Activated naive CD4-positive, alpha-beta T cell treated with anti-CD3 and anti-CD28 coated beads, Interleukin-2, amount 50 U/mL, for 24 hours (primary cell): ENCODE measurements at regions not wholly inside any gene's neighbourhood (a gene's known extent, or its start where the extent isn't known, plus 50 kb on each side); places are given as distances from the start of the nearest gene placed in this dataset.
"Not testable (repeated sequence)": the region's sequence is repeated elsewhere in the genome, so short reads cannot be mapped to it uniquely, and the experiment has no call there.

ENCODE experiments used
- H3K27ac Mint-ChIP-seq: one replicate; pipeline ENCODE4 v1.8.0; 2021; ENCODE audit warnings: mild to moderate bottlenecking, mixed read lengths
- H3K27me3 Mint-ChIP-seq: one replicate; pipeline ENCODE4 v1.8.0; 2021; ENCODE audit warnings: mixed read lengths
- H3K36me3 Mint-ChIP-seq: one replicate; pipeline ENCODE4 v1.8.0; 2021; ENCODE audit warnings: mixed read lengths
- H3K4me1 Mint-ChIP-seq: one replicate; pipeline ENCODE4 v1.8.0; 2021; ENCODE audit warnings: mixed read lengths
- H3K4me3 Mint-ChIP-seq: one replicate; pipeline ENCODE4 v1.8.0; 2021; ENCODE audit warnings: mild to moderate bottlenecking, mixed read lengths
- H3K9me3 Mint-ChIP-seq: one replicate; pipeline ENCODE4 v1.8.0; 2021; ENCODE audit warnings: mixed read lengths

GRCh38 chr10:106078895-106079576 lies 1085.5 kb downstream of the SORCS1 start:
- Mint-ChIP-seq H3K9me3 (no peaks in the 10 kb centered on the region), H3K27ac (no peak overlapping the region), H3K4me3 (no peak overlapping the region), H3K4me1 (no peaks in the 10 kb centered on the region), H3K27me3 (peaks cover 1% of the 10 kb centered on the region), H3K36me3 (no peaks in the 10 kb centered on the region)

- Mint-ChIP-seq H3K9me3 (no peaks in the 10 kb centered on the region), H3K27ac (no peak overlapping the region), H3K36me3 (no peaks in the 10 kb centered on the region), H3K27me3 (peaks cover 1% of the 10 kb centered on the region), H3K4me1 (no peaks in the 10 kb centered on the region), H3K4me3 (no peak overlapping the region)
These were observed 1088.0 kb downstream of the SORCS1 start for GRCh38 chr10:106076496-106076895.

DNA sequence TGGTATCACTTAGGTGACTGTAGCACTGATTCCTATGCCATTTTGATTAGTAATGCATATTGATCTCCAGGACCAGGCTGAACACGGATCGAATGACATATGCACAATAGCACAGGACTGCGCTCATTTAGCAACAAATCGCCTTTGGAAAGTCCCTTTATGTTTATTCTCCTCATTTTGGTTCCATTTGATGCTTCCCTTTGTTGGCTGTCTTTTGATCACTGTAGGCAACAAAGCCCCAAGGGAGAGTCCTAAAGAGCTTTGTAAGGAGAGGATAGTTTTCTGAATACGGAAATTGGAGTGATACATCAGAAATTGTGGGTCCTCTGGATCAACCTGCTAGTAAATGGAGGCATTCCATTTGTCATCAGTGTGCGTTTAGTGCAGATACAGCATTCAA lies 1111.4 kb downstream of the SORCS1 start:
- H3K9me3 Mint-ChIP-seq, result no peaks in the 10 kb centered on the region
- no peaks in the 10 kb centered on the region for H3K4me1 Mint-ChIP-seq
- H3K27ac Mint-ChIP-seq, result no peak overlapping the region
- no peak overlapping the region for H3K4me3 Mint-ChIP-seq
- no peaks in the 10 kb centered on the region for H3K27me3 Mint-ChIP-seq
- H3K36me3 Mint-ChIP-seq, result no peaks in the 10 kb centered on the region

GRCh38 chr10:106044503-106044902 lies 1120.0 kb downstream of the SORCS1 start:
- Mint-ChIP-seq H3K27me3 (peaks cover 4% of the 10 kb centered on the region), H3K36me3 (no peaks in the 10 kb centered on the region), H3K4me1 (no peaks in the 10 kb centered on the region), H3K4me3 (no peak overlapping the region), H3K27ac (no peak overlapping the region), H3K9me3 (no peaks in the 10 kb centered on the region)

DNA sequence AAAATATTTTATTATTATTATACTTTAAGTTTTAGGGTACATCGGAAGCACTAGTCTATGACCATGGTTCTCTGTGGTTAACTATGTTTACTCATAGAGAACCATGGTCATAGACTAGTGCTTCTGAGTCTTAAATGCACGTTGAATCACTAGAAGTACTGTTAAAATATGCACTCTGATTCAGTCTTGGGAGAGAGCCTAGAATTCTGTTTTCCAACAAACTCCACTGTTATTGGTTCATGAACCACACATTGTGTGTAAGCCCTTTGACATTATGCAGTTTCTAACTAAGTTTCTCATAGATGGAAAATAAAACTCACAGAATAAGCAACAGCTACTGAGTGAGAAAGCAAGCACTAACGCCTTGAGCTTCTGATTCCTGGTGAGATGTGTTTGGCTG lies 1120.6 kb downstream of the SORCS1 start:
- Mint-ChIP-seq H3K9me3 (no peaks in the 10 kb centered on the region), H3K4me1 (no peaks in the 10 kb centered on the region), H3K4me3 (no peak overlapping the region), H3K27me3 (peaks cover 4% of the 10 kb centered on the region), H3K36me3 (no peaks in the 10 kb centered on the region), H3K27ac (no peak overlapping the region)

DNA sequence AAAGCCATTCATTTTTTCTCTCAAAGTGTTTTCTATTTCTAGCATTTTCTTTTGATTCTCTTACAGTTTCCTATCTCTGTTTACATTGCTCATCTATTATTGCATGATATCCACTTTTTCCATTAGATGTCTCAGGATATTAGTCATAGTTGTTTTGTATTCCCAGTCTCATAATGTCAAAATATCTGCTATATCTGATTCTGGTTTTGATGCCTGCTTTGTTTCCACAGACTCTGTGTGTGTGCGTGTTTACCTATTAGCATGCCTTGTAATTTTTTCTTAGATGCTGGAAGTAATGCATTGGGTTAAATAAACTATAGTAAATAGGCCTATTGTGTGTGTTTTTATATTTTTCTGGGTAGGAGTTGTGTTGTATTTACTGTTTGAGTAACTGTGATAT lies 1126.3 kb downstream of the SORCS1 start:
- H3K36me3 Mint-ChIP-seq, result no peaks in the 10 kb centered on the region
- peaks cover 26% of the 10 kb centered on the region for H3K9me3 Mint-ChIP-seq
- H3K4me3 Mint-ChIP-seq, result no peak overlapping the region
- no peak overlapping the region for H3K27ac Mint-ChIP-seq
- H3K27me3 Mint-ChIP-seq, result peaks cover 4% of the 10 kb centered on the region
- no peaks in the 10 kb centered on the region for H3K4me1 Mint-ChIP-seq

GRCh38 chr10:106033065-106033464 lies 1131.4 kb downstream of the SORCS1 start:
- H3K36me3 Mint-ChIP-seq, result no peaks in the 10 kb centered on the region

GRCh38 chr10:106032450-106033002 lies 1132.0 kb downstream of the SORCS1 start:
- Mint-ChIP-seq H3K27ac (no peak overlapping the region), H3K9me3 (peaks cover 17% of the 10 kb centered on the region), H3K27me3 (no peaks in the 10 kb centered on the region), H3K4me1 (no peaks in the 10 kb centered on the region), H3K36me3 (no peaks in the 10 kb centered on the region), H3K4me3 (no peak overlapping the region)

More at GRCh38 chr10:106033065-106033464, 1131.4 kb downstream of the SORCS1 start:
- Mint-ChIP-seq H3K27me3 (no peaks in the 10 kb centered on the region), H3K4me1 (no peaks in the 10 kb centered on the region), H3K9me3 (peaks cover 20% of the 10 kb centered on the region), H3K4me3 (no peak overlapping the region), H3K27ac (no peak overlapping the region)

DNA sequence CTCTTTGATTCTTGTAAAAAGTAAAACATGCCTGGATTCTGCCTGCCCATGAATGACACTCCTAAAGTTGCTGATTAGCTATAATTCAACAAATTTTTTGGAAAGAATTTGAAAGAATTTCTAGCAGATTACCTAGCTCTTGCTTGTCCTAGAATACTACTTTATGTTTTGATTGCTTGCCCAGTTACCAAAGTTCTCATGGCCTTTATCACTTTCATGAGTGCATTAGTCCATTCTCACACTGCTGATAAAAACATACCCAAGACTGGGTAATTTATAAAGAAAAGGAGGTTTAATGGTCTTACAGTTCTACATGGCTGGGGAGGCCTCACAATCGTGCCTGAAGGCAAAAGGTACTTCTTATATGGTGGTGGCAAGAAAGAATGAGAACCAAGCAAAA lies 1137.3 kb downstream of the SORCS1 start:
- Mint-ChIP-seq H3K36me3 (no peaks in the 10 kb centered on the region), H3K27ac (no peak overlapping the region), H3K9me3 (no peaks in the 10 kb centered on the region), H3K4me3 (no peak overlapping the region), H3K27me3 (no peaks in the 10 kb centered on the region), H3K4me1 (no peaks in the 10 kb centered on the region)

DNA sequence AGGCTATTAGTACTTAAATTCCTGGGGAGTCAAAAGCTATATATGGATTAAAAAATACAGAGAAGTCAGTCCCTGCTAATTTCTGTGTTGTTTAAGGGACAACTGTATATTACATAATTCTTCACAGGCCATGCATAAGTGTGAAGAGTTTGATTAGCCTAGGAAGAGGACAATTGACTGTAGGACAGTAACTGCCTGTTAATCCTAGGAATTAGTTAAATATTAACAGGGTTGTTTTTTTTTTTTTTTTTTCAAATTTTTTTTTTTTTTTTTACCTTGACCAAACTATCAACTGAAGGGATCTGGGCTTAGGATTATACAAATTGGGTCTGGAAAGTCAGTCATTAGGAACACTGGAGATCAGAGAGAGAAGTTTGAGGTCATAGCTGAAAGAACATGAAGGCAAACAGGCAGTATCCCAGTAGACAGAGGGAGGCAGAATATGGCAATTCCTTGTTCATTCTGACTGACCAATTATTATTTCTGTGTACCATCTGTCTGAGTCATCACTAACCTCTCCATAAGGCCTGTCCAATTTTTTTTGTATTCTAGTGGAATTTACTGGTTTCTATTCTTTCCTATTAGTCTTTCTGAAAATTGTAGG lies 1139.2 kb downstream of the SORCS1 start:
- H3K4me1 Mint-ChIP-seq, result no peaks in the 10 kb centered on the region
- H3K4me3 Mint-ChIP-seq, result no peak overlapping the region
- H3K36me3 Mint-ChIP-seq, result no peaks in the 10 kb centered on the region

DNA sequence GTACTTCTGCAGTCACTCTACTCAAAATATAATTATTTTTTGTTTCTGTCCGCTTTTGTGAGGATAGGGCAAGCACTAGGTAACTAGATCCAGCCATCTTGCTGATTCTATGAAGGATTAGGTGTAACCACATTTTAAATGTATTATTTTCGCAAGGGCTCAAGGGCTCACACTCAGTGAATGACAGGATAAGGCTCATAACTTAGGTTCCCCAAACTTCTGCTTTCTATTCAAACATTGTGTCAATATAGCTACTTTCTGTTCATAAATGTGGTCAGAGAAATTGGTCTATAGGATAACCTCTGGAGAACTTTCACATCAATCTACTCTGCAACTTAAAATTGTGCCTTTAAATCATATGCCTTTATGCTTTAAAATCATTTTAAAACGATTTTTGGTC lies 1141.2 kb downstream of the SORCS1 start:
- no peak overlapping the region for H3K27ac Mint-ChIP-seq
- no peak overlapping the region for H3K4me3 Mint-ChIP-seq
- H3K9me3 Mint-ChIP-seq, result no peaks in the 10 kb centered on the region
- H3K27me3 Mint-ChIP-seq, result no peaks in the 10 kb centered on the region
- H3K4me1 Mint-ChIP-seq, result no peaks in the 10 kb centered on the region
- no peaks in the 10 kb centered on the region for H3K36me3 Mint-ChIP-seq

More for the DNA sequence above, 1139.2 kb downstream of the SORCS1 start:
- H3K9me3 Mint-ChIP-seq, result no peaks in the 10 kb centered on the region
- H3K27ac Mint-ChIP-seq, result no peak overlapping the region
- H3K27me3 Mint-ChIP-seq, result no peaks in the 10 kb centered on the region

- not testable (repeated sequence) for H3K36me3 Mint-ChIP-seq, H3K27ac Mint-ChIP-seq, H3K27me3 Mint-ChIP-seq, H3K4me1 Mint-ChIP-seq, H3K4me3 Mint-ChIP-seq, H3K9me3 Mint-ChIP-seq
These were observed 1144.9 kb downstream of the SORCS1 start for GRCh38 chr10:106019559-106019958.

DNA sequence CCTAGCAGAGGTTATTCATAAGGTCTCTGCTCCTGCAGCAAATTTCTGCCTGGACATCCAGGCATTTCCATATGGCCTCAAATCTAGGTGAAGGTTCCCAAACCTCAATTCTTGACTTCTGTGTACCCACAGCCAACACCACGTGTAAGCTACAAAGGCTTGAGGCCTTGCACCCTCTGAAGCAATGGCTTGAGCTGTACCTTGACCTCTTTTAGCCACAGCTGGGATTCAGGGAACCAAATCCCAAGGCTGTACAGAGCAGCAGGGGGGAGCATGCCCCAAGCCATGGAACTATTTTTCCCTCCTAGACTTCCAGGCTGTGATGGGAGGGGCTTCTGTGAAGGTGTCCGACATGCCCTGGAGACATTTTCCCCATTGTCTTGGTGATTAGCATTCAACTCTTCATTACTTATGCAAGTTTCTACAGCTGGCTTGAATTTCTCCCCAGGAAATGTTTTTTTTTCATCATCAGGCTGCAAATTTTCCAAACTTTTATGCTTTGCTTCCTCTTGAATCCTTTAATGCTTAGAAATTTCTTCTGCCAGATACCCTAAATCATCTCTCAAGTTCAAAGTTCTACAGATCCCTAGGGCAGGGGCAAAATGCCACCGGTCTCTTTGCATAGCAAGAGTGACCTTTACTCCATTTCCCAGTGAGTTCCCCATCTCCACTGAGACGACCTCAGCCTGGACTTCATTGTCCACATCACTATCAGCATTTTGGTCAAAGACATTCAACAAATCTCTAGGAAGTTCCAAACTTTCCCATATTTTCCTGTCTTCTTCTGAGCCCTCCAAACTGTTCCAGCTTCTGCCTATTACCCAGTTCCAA lies 1148.9 kb downstream of the SORCS1 start:
- H3K9me3 Mint-ChIP-seq, H3K4me3 Mint-ChIP-seq, H3K27me3 Mint-ChIP-seq, H3K36me3 Mint-ChIP-seq, H3K27ac Mint-ChIP-seq, H3K4me1 Mint-ChIP-seq: not testable (repeated sequence)

DNA sequence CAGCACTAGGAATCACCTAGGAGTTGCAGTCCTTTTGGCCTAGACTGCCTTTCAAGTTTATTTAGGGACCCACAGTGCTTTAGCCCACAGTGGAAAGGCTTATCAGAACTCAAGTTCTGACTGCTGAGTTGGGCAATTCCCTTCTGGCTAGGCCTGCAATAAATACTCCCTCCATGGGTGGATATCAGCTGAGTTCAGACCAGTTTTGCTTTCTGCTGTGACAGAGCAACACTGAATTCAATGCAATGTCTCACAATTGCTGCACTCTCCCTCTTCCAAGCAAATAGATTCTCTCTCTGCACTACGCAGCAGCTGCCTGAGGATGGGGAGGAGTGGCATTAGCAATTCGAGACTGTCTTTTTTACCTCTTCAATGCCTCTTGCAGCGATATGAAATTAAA lies 1153.3 kb downstream of the SORCS1 start:
- Mint-ChIP-seq H3K4me1 (no peaks in the 10 kb centered on the region), H3K4me3 (no peak overlapping the region), H3K36me3 (no peaks in the 10 kb centered on the region), H3K27me3 (peaks cover 4% of the 10 kb centered on the region), H3K9me3 (peaks cover 8% of the 10 kb centered on the region), H3K27ac (no peak overlapping the region)

DNA sequence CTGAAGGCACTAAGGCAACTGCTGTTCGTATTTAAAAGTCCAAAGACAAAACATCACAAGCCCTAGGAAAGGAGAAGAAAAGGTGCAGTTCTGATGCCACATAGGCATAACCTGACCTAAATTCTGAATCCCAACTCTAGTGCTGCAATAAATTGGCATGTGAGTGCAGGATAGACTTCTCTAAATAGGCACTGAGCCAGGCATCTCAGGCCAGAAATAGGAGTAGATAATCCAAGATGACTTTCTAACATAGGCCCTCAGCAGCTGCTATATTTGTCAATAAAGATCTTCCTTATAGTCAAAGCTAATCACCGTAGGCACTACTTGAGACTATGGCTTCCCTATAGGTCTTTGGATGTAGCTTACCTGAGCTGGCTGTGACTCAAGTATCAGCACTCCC lies 1163.8 kb downstream of the SORCS1 start:
- Mint-ChIP-seq H3K9me3 (no peaks in the 10 kb centered on the region), H3K27me3 (peaks cover 1% of the 10 kb centered on the region), H3K4me3 (no peak overlapping the region), H3K36me3 (no peaks in the 10 kb centered on the region), H3K27ac (no peak overlapping the region), H3K4me1 (no peaks in the 10 kb centered on the region)

DNA sequence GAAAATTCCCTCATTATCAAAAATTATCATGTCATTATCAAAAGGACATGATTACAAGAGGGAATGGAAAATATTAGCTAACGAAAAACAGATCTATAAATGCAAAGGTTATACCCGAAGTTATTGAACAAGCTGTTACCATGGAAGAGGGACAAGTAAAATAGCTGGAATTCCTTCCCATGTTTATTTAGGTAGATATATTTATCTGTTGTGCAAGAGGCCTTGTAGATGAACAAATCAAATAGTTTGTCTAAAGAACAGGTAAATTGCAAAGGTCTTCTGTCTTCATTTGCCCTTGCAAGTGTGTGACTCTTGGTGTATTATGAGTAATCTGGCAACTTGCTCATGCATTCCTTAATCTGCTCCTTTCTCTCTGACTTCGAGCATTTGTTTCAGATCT lies 1170.9 kb downstream of the SORCS1 start:
- no peaks in the 10 kb centered on the region for H3K9me3 Mint-ChIP-seq
- no peak overlapping the region for H3K27ac Mint-ChIP-seq
- peaks cover 6% of the 10 kb centered on the region for H3K27me3 Mint-ChIP-seq
- H3K4me1 Mint-ChIP-seq, result no peaks in the 10 kb centered on the region
- no peak overlapping the region for H3K4me3 Mint-ChIP-seq
- H3K36me3 Mint-ChIP-seq, result no peaks in the 10 kb centered on the region
